Thymus (tissue), 11 donors: ENCODE measurements at regions not wholly inside any gene's neighbourhood (a gene's known extent, or its start where the extent isn't known, plus 50 kb on each side); places are given as distances from the start of the nearest gene placed in this dataset.

Experiments
- DNase-seq, 9 donors: peaks; one replicate each; pipeline ENCODE4 v3.0.0-alpha.2; 2013; ENCODE audit warnings: low spot score in 9 of 9, low read depth in 6 of 9, missing footprints in 1 of 9
- H3K27ac ChIP-seq, 2 donors: one replicate each; pipeline ENCODE4 v1.5.1; 2013; ENCODE audit warnings: control low read depth in 1 of 2, low read depth in 1 of 2, low read length in 1 of 2, mild to moderate bottlenecking in 1 of 2, moderate library complexity in 1 of 2
- H3K27me3 ChIP-seq, 2 donors: one replicate each; pipeline ENCODE4 v1.5.1; 2013; ENCODE audit warnings: low read length in 1 of 2; ENCODE audit not compliant: control insufficient read depth in 2 of 2, insufficient read depth in 1 of 2
- H3K36me3 ChIP-seq, 2 donors: one replicate each; pipeline ENCODE4 v1.5.1; 2013; ENCODE audit warnings: low read length in 1 of 2, mild to moderate bottlenecking in 1 of 2, moderate library complexity in 1 of 2; ENCODE audit not compliant: control insufficient read depth in 2 of 2, insufficient read depth in 2 of 2
- H3K4me1 ChIP-seq, 2 donors: one replicate each; pipeline ENCODE4 v1.5.1; 2013; ENCODE audit warnings: low read length in 2 of 2; ENCODE audit not compliant: control insufficient read depth in 2 of 2, insufficient read depth in 2 of 2
- H3K4me3 ChIP-seq, 2 donors: one replicate each; pipeline ENCODE4 v1.5.1; 2013; ENCODE audit warnings: low read length in 2 of 2, control low read depth in 1 of 2, mild to moderate bottlenecking in 1 of 2
- H3K9me3 ChIP-seq, 2 donors: one replicate each; pipeline ENCODE4 v1.5.1; 2013; ENCODE audit warnings: low read length in 1 of 2, mild to moderate bottlenecking in 1 of 2; ENCODE audit not compliant: control insufficient read depth in 2 of 2, insufficient read depth in 1 of 2
- WGBS: extraction: QIAGEN DNeasy Blood & Tissue Kit; methylation state at CpG from one replicate; pipeline ENCODE4 v1.1.7; 2013; 5-methylcytosine and 5-hydroxymethylcytosine counted together
- donor health status: healthy.

DNA sequence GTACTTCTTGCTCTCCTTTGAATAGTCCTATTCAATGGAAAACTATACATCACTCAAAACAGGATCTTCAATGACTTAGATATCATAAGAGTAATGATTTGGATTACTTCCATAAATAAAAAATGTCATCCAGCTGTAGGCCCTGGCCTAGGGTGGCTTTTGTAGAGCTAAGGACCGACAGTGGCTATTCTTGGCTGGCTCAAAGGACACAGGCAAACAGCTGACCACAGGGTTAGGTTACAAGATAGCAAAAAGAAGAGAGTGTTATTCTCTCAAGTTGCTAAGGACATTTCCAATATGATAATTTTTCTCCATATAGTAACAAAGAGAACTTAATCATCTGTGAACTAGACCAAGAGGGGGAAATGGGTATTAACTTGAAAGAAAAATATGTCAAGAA is 495.1 kb downstream of the PLPP3 start:
- Histone ChIP-seq H3K27me3 (no peaks in the 10 kb centered on the region), H3K27ac (no peak overlapping the region), H3K4me1 (no peaks in the 10 kb centered on the region), H3K4me3 (no peak overlapping the region), H3K36me3 (no peaks in the 10 kb centered on the region), H3K9me3 (no peaks in the 10 kb centered on the region)
- WGBS, result 95% methylated on average over 1 of the region's 1 CpG
- DNase-seq, result no peak

DNA sequence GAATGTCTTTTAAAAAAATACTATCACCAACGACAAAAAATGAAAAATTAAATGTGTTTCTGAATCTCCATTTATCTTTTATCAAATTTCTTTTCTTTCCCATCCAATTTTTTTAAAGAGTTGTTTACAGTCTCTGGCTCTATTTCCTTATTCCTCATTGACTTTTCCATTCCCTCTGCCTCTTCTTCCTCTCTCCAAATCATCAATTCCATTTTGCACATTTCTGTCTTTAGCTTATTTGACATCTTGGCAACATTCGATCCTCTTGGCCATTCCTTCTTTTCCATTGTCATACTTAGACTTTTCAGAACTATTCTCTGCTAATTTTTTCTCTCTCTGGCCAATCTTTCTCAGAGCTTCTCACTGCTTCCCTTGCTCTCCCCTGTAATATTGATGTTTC is 497.6 kb downstream of the PLPP3 start:
- no peaks in the 10 kb centered on the region for H3K4me1 ChIP-seq
- DNase-seq, result no peak
- H3K9me3 ChIP-seq, result no peaks in the 10 kb centered on the region
- H3K36me3 ChIP-seq, result no peaks in the 10 kb centered on the region
- no peak overlapping the region for H3K4me3 ChIP-seq
- 92% methylated on average over 2 of the region's 2 CpGs for WGBS
- no peak overlapping the region for H3K27ac ChIP-seq
- H3K27me3 ChIP-seq, result no peaks in the 10 kb centered on the region

DNA sequence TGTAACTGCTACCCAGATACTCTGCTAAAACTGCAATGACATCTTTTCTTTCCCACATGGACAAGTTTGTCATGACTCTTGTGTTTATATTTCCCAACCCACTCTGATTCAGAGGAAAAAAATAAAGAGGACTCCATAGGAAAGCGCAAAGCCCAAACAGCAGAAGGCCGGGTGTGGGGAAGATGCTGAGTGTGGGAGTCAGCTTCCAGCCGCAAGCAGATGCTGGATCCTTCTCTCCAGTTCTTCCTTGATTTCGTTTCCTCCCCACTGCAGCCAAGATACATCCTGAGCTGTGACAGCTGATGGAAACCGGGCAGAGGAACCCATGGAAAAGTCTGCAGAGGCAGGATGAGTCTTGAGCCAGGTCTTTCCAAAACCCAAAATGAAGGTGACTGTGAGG is 498.2 kb downstream of the PLPP3 start:
- WGBS, result 91% methylated on average over 5 of the region's 5 CpGs
- DNase-seq, result no peak
- Histone ChIP-seq H3K27me3 (no peaks in the 10 kb centered on the region), H3K4me3 (no peak overlapping the region), H3K9me3 (no peaks in the 10 kb centered on the region), H3K27ac (no peak overlapping the region), H3K36me3 (no peaks in the 10 kb centered on the region), H3K4me1 (no peaks in the 10 kb centered on the region)

DNA sequence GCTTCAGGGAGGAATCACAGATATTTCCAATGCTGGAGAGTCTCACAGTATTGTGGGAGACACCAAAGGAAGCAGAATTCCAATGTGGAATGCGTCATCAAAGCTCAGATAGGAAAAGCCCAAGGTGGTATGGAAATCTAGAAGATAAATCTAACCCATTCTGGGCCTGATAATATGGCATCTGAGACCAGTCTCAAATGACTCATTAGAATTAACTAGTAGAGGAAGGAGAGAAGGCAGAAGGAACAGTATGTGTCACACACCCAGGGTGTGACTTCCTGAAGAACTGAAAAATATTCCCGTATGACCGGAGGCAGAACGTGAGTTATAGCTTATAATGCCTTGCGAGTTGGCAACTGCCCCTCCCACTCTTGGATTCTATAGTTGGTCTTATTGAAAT is 499.2 kb downstream of the PLPP3 start:
- whole genome bisulfite sequencing, result 91% methylated on average over 5 of the region's 5 CpGs
- H3K27ac ChIP-seq, result no peak overlapping the region

DNA sequence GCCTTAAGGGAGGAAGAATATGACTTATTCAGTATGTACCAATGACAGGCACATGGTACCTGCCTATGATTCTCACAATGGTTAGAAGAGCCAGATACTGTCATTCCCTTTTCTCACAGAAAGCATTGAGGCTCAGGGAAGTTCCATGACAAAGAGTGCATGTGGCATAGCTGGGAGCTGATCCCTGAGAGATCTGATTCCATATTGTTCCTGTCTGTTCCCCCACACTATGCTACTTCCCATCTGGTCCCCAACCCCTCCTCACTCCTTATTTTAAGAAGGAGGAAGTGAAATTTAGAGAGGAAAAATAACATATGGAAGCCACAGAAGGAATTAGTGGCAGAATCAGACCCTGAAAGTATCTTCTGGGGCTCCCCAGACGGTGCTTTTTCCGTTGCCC is 500.0 kb downstream of the PLPP3 start:
- H3K27ac ChIP-seq, result no peak overlapping the region
- H3K4me1 ChIP-seq, result no peaks in the 10 kb centered on the region
- no peaks in the 10 kb centered on the region for H3K9me3 ChIP-seq
- no peak overlapping the region for H3K4me3 ChIP-seq
- H3K36me3 ChIP-seq, result no peaks in the 10 kb centered on the region
- H3K27me3 ChIP-seq, result no peaks in the 10 kb centered on the region
- DNase-seq, result no peak
- 93% methylated on average over 2 of the region's 2 CpGs for WGBS

More for the DNA sequence above, 499.2 kb downstream of the PLPP3 start:
- no peaks in the 10 kb centered on the region for H3K9me3 ChIP-seq
- H3K4me3 ChIP-seq, result no peak overlapping the region
- no peaks in the 10 kb centered on the region for H3K27me3 ChIP-seq
- H3K4me1 ChIP-seq, result no peaks in the 10 kb centered on the region
- H3K36me3 ChIP-seq, result no peaks in the 10 kb centered on the region
- DNase-seq, result no peak

- Histone ChIP-seq H3K27me3 (no peaks in the 10 kb centered on the region), H3K4me3 (no peak overlapping the region), H3K27ac (no peak overlapping the region), H3K36me3 (no peaks in the 10 kb centered on the region), H3K9me3 (no peaks in the 10 kb centered on the region), H3K4me1 (no peaks in the 10 kb centered on the region)
- DNase-seq, result no peak
- 93% methylated on average over 2 of the region's 2 CpGs for WGBS
Measured at GRCh38 chr1:56077206-56077605, 502.2 kb downstream of the PLPP3 start.

- H3K36me3 ChIP-seq, result no peaks in the 10 kb centered on the region
- no peaks in the 10 kb centered on the region for H3K27me3 ChIP-seq
- H3K9me3 ChIP-seq, result no peaks in the 10 kb centered on the region
- no peak for DNase-seq
- no peaks in the 10 kb centered on the region for H3K4me1 ChIP-seq
- WGBS, result 92% methylated on average over 6 of the region's 6 CpGs
- no peak overlapping the region for H3K27ac ChIP-seq
- H3K4me3 ChIP-seq, result no peak overlapping the region
Measured at GRCh38 chr1:56074007-56074651, 505.2 kb downstream of the PLPP3 start.

GRCh38 chr1:56073614-56074006 is 505.8 kb downstream of the PLPP3 start:
- 98% methylated on average over 2 of the region's 2 CpGs for WGBS
- Histone ChIP-seq H3K27me3 (no peaks in the 10 kb centered on the region), H3K36me3 (no peaks in the 10 kb centered on the region), H3K9me3 (no peaks in the 10 kb centered on the region), H3K27ac (no peak overlapping the region), H3K4me3 (no peak overlapping the region), H3K4me1 (no peaks in the 10 kb centered on the region)
- no peak for DNase-seq

DNA sequence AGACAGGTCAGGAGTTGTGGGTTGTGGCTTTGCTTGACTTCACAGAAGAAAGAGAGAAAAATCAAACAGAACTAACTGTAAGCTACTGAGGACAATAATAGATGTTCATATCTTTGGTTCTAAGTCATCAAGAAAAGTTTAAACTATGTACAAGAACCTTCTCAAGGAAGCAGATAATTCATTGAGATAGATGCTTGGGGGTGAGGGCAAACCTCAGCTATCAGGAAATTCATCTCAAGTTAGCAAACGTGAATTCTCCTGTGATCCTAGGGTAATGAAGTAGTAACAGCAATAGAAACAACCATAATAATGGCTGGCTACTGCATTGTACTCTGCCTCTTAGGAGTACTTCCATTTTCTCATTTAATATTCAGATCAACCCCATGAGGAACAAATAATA is 506.2 kb downstream of the PLPP3 start:
- Histone ChIP-seq H3K36me3 (no peaks in the 10 kb centered on the region), H3K27me3 (no peaks in the 10 kb centered on the region), H3K27ac (no peak overlapping the region), H3K9me3 (no peaks in the 10 kb centered on the region), H3K4me3 (no peak overlapping the region), H3K4me1 (no peaks in the 10 kb centered on the region)
- no peak for DNase-seq
- 64% methylated on average over 1 of the region's 1 CpG for WGBS

DNA sequence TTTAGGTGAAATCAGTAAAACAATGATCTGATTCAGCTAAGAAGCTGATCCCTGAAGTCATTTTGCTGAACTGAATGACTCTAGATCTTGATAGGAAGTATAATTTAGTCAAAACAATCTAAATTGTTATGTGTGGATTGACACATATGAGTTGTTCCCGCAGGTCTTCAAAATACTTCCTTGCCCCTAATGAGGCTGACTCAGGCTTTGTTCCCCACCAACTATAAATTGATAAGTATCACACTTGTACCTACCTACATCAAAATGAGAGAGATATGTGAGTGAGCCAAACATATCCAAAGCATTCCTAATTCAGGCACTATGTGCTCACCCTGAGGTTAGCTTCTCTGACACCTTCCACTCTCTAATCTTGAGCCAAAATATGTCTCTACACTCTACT is 507.1 kb downstream of the PLPP3 start:
- H3K27me3 ChIP-seq, result no peaks in the 10 kb centered on the region
- no peak overlapping the region for H3K4me3 ChIP-seq
- no peaks in the 10 kb centered on the region for H3K9me3 ChIP-seq
- H3K36me3 ChIP-seq, result no peaks in the 10 kb centered on the region
- WGBS, result 95% methylated on average over 1 of the region's 1 CpG
- no peaks in the 10 kb centered on the region for H3K4me1 ChIP-seq
- H3K27ac ChIP-seq, result no peak overlapping the region
- no peak for DNase-seq
